Naive thymus-derived CD8-positive, alpha-beta T cell (primary cell): ENCODE measurements at regions not wholly inside any gene's neighbourhood (a gene's known extent, or its start where the extent isn't known, plus 50 kb on each side); places are given as distances from the start of the nearest gene placed in this dataset.
"Not testable (repeated sequence)": the region's sequence is repeated elsewhere in the genome, so short reads cannot be mapped to it uniquely, and the experiment has no call there.

ENCODE experiments used
- ATAC-seq, 2 donors: fragments of 150-1000 bp; cut with Tn5 transposase in 1 of 2; sonication (Bioruptor Pico), chemical (Tn5 transposase) in 1 of 2; 1 replicate in 1 of 2; 2 replicates in 1 of 2; pipeline ENCODE4 v1.10.0; 2021; ENCODE audit warnings: mild to moderate bottlenecking in 2 of 2, moderate library complexity in 2 of 2
- POLR2A ChIA-PET: fragments of 350-600 bp; sonication (Branson Sonifier 250); formaldehyde crosslinking; loops from one replicate; lab custom pipeline; 2021; ENCODE audit warnings: antibody characterized with exemption; lab: Charles Lee
- DNase-seq, 10 donors: peaks; one replicate each; pipeline versions ENCODE4 v3.0.0 to v3.0.0-alpha.2; 2020 to 2022
- H3K27ac Mint-ChIP-seq, 10 donors: one replicate each; pipeline ENCODE4 v1.8.0; 2020 to 2022; ENCODE audit warnings: mild to moderate bottlenecking in 10 of 10, mixed read lengths in 10 of 10, moderate library complexity in 4 of 10, inconsistent platforms in 1 of 10
- H3K27me3 Mint-ChIP-seq, 5 donors: one replicate each; pipeline ENCODE4 v1.8.0; 2021 to 2022; ENCODE audit warnings: mixed read lengths in 5 of 5
- H3K36me3 Mint-ChIP-seq, 3 donors: one replicate each; pipeline ENCODE4 v1.8.0; 2020 to 2022; ENCODE audit warnings: mixed read lengths in 3 of 3, mild to moderate bottlenecking in 2 of 3, inconsistent platforms in 1 of 3
- H3K4me1 Mint-ChIP-seq, 4 donors: one replicate each; pipeline ENCODE4 v1.8.0; 2021 to 2022; ENCODE audit warnings: mixed read lengths in 4 of 4
- H3K4me3 Mint-ChIP-seq, 10 donors: one replicate each; pipeline ENCODE4 v1.8.0; 2020 to 2022; ENCODE audit warnings: mild to moderate bottlenecking in 10 of 10, mixed read lengths in 10 of 10, moderate library complexity in 6 of 10, inconsistent platforms in 1 of 10
- H3K9me3 Mint-ChIP-seq, 9 donors: one replicate each; pipeline ENCODE4 v1.8.0; 2020 to 2022; ENCODE audit warnings: mixed read lengths in 9 of 9, mild to moderate bottlenecking in 3 of 9, inconsistent platforms in 1 of 9, moderate library complexity in 1 of 9

DNA sequence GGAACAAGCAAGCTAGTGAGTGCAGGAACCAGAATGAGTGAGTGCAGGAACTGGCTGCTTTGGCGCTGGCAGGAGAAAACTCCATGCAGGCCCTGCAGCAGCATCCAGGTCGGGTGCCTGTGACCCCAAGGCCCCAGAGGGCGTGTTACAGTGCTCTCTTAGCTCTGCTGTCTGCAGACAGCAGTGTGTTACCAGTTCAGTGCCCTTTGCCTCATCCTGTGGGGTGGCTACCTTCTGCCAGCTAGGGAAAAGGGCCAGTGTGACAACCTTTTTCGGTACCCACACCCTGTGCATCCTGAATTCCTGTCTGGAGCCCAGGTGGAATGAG, 202.3 kb upstream of the SMIM31 start:
- ATAC-seq (no peak), DNase-seq (no peak)
- no peak overlapping the region for H3K4me3 Mint-ChIP-seq
- H3K4me1 Mint-ChIP-seq: no peaks in the 10 kb centered on the region
- peak overlapping the region in 1 of 10 donors; percentile 63 for H3K27ac Mint-ChIP-seq
- no peaks in the 10 kb centered on the region for H3K27me3 Mint-ChIP-seq
- H3K36me3 Mint-ChIP-seq: no peaks in the 10 kb centered on the region
- POLR2A ChIA-PET: no interaction called here
- H3K9me3 Mint-ChIP-seq: peaks cover 0 to 10% (median 0%) of the 10 kb centered on the region in 9 donors

DNA sequence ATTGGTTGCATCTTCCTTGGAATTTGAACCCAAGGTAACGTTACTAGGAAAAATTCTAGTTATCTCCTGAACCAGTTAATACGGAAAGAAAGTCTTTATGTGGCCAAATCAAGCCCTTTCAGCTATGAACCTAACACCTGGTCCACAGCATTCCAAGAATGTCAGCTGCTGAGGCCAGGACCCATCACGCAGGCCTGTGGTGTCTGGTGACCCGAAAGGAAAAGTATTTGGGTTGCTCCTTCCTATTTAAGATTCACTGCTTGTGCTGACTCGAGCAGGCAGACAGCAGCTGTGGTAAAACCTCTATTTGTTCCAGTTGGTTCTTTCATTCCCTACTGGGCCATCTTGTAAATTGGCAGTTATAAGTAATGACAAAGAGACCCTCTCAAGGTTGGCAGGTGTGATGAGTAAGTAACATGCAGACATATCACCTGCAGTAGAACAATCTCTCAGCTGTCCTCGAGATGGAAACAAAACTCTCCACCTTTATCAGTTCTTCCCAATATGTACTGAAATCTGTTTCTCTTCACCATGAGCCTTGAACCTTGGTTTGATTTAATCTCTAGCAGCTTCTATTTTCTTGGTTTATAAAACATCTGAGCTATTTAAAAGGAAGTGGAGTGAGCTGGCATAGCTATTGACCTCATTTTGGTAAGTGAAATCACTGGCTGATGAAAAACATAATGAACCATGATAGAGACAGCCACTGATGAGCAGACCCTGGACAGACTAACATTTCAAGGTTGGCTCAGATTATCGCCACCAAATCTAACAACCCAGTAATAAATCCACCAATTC, 182.1 kb upstream of the SMIM31 start:
- DNase-seq: no peak
- POLR2A ChIA-PET: no interaction called here
- Mint-ChIP-seq H3K27me3 (no peaks in the 10 kb centered on the region), H3K27ac (no peak overlapping the region), H3K4me1 (no peaks in the 10 kb centered on the region), H3K36me3 (no peaks in the 10 kb centered on the region), H3K4me3 (no peak overlapping the region), H3K9me3 (peaks cover 0 to 16% (median 2%) of the 10 kb centered on the region in 9 donors)
- ATAC-seq: no peak

DNA sequence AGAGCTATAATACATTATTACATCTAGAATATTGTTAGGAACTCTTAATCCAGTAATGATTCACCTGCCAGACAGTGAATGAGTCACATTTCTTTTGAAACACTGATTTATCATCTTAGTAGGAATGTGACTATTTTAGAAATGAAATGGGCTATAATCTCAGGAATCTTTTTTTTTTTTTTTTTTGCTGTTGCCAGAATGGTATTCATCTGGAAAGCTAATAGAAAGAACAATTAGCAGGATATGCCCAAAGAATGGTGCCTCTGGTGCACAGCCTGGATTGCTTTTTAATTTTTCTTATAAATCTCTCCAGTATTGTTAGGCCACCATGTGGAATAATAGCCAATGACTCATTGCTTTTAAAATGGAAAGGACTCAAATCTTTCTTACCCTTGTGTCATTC, 181.1 kb upstream of the SMIM31 start:
- Mint-ChIP-seq H3K4me3 (no peak overlapping the region), H3K9me3 (peaks cover 0 to 17% (median 2%) of the 10 kb centered on the region in 9 donors), H3K27ac (no peak overlapping the region), H3K4me1 (no peaks in the 10 kb centered on the region), H3K36me3 (no peaks in the 10 kb centered on the region), H3K27me3 (no peaks in the 10 kb centered on the region)
- POLR2A ChIA-PET: no interaction called here
- DNase-seq (no peak), ATAC-seq (no peak)

DNA sequence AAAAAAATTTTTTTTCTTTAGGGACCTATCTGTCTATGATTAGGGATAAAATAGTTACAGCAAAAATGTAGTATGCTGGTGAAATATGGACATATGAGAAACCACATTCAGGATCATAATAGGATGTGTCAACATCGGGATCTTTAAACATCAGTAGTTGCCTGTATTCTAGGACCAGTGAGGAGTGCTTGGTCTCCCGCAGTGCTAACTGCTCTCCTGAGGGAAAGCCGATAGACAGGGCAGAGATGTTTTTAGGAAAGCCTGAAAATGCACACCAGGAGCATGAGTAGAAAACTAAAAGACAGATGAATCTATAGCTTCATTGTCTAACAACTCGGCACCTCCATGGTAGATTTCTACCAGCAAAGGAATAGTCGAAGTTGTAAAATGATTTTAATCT, 178.1 kb upstream of the SMIM31 start:
- POLR2A ChIA-PET: no interaction called here
- ATAC-seq: no peak
- peaks cover 0 to 14% (median 3%) of the 10 kb centered on the region in 9 donors for H3K9me3 Mint-ChIP-seq
- no peaks in the 10 kb centered on the region for H3K4me1 Mint-ChIP-seq
- H3K36me3 Mint-ChIP-seq: no peaks in the 10 kb centered on the region
- no peaks in the 10 kb centered on the region for H3K27me3 Mint-ChIP-seq
- DNase-seq: no peak
- no peak overlapping the region for H3K4me3 Mint-ChIP-seq
- no peak overlapping the region for H3K27ac Mint-ChIP-seq

DNA sequence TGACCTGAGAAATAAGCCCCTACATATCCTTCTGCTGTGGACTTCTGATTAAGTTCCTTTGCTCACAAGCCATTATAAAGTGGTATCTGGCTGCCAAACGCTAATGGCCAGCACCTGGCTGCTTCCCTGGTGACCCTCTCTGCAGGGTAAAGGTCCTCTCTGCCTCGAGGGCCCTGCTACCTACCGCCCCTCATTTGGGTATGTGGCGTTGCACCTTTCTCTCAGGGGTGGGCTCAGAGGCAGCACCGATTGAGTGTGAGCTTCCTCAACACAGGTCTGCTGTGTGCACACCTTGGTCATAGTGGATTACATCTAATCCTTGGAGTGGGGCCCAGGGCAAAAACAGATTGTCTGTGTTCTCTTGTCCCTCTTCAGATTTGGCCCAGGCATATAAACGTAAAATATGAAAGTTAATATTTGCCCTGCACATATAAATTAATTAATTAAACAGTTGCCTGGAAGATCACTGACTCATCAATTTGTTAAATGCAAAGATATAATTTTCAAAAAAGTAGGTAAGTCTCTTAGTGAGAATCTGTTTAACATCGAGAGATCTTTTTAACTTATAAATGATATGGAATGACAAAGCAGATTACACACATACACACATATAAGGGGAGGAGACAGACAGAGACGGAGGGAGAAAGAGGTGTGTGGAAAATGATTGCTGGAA, 174.5 kb upstream of the SMIM31 start:
- Mint-ChIP-seq H3K36me3 (no peaks in the 10 kb centered on the region), H3K9me3 (peaks cover 0 to 23% (median 5%) of the 10 kb centered on the region in 9 donors), H3K27me3 (peaks cover 0 to 2% (median 0%) of the 10 kb centered on the region in 5 donors), H3K4me1 (no peaks in the 10 kb centered on the region), H3K27ac (no peak overlapping the region), H3K4me3 (no peak overlapping the region)
- POLR2A ChIA-PET: no interaction called here
- DNase-seq: no peak
- no peak for ATAC-seq

DNA sequence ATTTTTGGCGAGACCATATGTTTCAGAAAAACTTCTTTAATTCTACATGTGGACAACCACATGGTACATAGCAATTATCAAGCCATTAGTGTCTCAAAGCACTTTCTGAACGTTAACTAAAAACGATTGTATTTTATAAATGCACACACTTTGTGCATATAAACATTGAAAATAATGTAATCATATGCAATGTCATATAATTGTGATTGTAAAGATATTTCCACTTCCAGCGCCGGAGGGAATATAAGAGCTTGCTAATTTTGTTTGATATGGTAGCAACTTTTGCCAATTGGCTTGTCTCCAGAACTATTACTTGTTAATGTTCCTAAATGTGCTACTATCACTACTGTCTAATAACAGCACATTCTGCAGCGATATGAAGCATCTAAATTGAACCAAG, 162.3 kb upstream of the SMIM31 start:
- no peaks in the 10 kb centered on the region for H3K36me3 Mint-ChIP-seq
- peaks cover 0 to 3% (median 0%) of the 10 kb centered on the region in 5 donors for H3K27me3 Mint-ChIP-seq
- H3K9me3 Mint-ChIP-seq: peaks cover 0 to 5% (median 0%) of the 10 kb centered on the region in 9 donors
- H3K4me3 Mint-ChIP-seq: no peak overlapping the region
- no peak for DNase-seq
- H3K27ac Mint-ChIP-seq: no peak overlapping the region
- ATAC-seq: no peak
- H3K4me1 Mint-ChIP-seq: no peaks in the 10 kb centered on the region
- POLR2A ChIA-PET: no interaction called here

DNA sequence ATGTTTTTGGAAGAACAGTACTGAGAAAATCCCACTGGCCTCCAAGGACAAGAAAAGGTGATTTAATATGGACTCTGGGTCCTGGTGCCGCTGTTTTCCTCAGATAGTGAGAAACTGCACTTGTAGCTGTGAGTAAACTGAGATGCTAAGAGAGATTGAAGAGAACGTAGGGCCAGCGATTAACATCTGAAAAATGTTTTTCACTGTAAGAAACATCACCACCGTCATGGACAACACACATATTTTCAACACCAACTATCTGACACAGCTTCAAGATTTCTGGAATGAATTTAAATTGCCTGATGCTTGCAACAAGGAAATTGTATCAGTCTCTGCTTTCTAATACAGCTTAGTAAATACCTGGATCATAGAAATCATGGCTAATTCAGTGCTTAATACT, 158.2 kb upstream of the SMIM31 start:
- Mint-ChIP-seq H3K9me3 (peaks cover 0 to 4% (median 1%) of the 10 kb centered on the region in 9 donors), H3K4me3 (no peak overlapping the region), H3K27me3 (peaks cover 0 to 3% (median 0%) of the 10 kb centered on the region in 5 donors), H3K36me3 (no peaks in the 10 kb centered on the region), H3K4me1 (no peaks in the 10 kb centered on the region), H3K27ac (no peak overlapping the region)
- DNase-seq: no peak
- POLR2A ChIA-PET: no interaction called here
- ATAC-seq: no peak

DNA sequence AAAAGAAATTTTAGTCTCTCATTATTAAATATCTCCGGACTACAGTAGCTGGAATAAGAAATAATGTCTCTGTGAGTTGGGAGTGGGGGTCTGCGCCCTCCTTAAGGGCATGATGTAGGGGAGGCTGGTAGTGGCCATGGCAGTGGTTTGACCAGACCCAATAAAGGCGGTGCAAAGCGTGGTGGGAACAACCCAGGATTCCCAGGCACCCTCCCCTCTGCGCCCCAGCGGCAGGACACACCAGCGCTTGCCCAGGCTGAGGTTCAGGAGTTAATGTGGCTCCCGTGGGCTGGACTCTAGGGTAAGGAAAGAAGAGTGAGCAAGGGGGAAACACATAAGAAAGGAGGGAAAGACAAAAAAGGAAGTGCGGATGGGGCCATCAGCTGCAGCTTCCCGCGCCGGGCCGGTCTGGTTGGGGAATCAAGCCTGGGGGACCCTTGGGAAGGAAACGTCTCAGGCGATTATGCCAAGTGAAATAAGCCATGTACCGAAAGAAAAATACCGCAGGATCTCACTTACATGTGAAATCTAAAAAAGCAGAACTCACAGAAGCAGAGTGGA, 157.5 kb upstream of the SMIM31 start:
- Mint-ChIP-seq H3K9me3 (peaks cover 0 to 7% (median 2%) of the 10 kb centered on the region in 9 donors), H3K4me1 (no peaks in the 10 kb centered on the region), H3K4me3 (no peak overlapping the region), H3K27ac (no peak overlapping the region), H3K36me3 (no peaks in the 10 kb centered on the region), H3K27me3 (peaks cover 0 to 3% (median 0%) of the 10 kb centered on the region in 5 donors)
- no peak for DNase-seq
- POLR2A ChIA-PET: no interaction called here
- ATAC-seq: no peak

DNA sequence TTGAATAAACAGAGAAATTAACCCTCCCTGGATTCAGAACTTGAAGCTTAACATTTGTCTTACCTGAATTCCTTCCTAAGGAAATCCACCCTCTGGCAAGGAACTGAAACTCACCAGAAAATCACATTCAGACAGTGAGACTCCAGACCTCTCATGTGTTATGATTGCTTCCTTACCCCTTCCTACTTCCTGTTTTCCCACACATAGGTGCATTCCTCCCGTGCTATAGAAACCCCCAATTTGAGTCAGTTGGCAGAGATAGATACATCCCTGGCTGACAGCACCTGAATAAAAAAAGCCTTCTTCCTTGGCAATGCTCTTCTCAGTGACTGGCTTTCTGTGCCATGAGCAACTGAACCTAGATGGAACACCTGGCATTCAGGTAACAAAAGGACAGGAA, 157.0 kb upstream of the SMIM31 start:
- no peaks in the 10 kb centered on the region for H3K4me1 Mint-ChIP-seq
- no peaks in the 10 kb centered on the region for H3K36me3 Mint-ChIP-seq
- peaks cover 0 to 3% (median 0%) of the 10 kb centered on the region in 5 donors for H3K27me3 Mint-ChIP-seq
- DNase-seq: no peak
- H3K9me3 Mint-ChIP-seq: peaks cover 0 to 13% (median 5%) of the 10 kb centered on the region in 9 donors
- POLR2A ChIA-PET: no interaction called here
- H3K27ac Mint-ChIP-seq: peak overlapping the region in 1 of 10 donors; percentile 28
- no peak overlapping the region for H3K4me3 Mint-ChIP-seq
- ATAC-seq: no peak

DNA sequence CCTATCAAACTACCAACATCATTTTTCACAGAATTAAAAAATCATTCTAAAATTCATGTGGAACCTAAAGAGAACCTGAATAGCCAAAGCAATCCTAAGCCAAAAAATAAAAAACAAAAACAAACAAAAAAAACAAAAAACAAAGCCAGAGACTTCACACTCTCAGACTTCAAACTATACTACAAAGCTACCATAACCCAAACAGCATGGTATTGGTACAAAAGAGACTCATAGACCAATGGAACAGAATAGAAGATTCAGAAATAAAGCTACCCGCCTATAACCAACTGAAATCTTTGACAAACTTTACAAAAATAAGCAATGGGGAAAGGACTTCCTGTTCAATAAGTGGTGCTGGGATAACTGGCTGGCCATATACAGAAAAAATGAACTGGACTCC, 152.3 kb upstream of the SMIM31 start:
- peaks cover 0 to 17% (median 8%) of the 10 kb centered on the region in 9 donors for H3K9me3 Mint-ChIP-seq
- H3K36me3 Mint-ChIP-seq: no peaks in the 10 kb centered on the region
- no peak overlapping the region for H3K4me3 Mint-ChIP-seq
- H3K27me3 Mint-ChIP-seq: no peaks in the 10 kb centered on the region
- no peak for DNase-seq
- ATAC-seq: no peak
- POLR2A ChIA-PET: no interaction called here
- H3K4me1 Mint-ChIP-seq: no peaks in the 10 kb centered on the region
- no peak overlapping the region for H3K27ac Mint-ChIP-seq

DNA sequence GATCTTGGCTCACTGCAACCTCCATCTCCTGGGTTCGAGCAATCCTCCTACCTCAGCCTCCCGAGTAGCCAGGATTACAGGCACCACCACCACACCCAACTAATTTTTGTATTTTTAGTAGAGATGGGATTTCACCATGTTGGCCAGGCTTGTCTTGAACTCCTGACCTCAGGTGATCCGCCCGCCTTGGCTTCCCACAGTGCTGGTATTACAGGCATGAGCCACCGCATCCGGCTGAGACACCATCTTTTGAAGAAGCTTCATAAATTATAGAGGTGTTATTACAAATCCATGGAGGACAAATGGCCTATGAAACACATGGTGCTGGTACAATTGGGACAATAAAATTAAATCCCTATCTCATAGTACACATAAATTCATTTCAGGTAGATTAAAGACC, 148.1 kb upstream of the SMIM31 start:
- H3K36me3 Mint-ChIP-seq, POLR2A ChIA-PET, H3K4me1 Mint-ChIP-seq: not testable (repeated sequence)

DNA sequence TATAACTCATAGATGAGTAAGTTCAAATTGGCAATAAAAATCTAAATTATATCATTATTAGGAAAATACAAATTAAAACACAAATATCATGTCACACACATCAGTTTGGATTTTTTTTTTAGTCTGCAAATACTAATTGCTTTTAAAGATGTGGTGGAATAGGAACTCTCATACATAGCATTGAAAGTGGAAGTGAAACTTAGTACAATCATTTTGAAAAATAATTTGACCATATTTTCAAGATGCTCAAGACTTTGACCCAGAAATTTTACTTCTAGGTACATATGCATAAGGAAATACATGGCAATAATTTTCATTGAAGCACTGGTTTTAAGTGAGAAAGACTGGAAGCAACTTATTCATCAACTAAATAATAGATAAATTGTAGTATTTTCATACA, 147.5 kb upstream of the SMIM31 start:
- Mint-ChIP-seq H3K9me3 (peaks cover 0 to 16% (median 10%) of the 10 kb centered on the region in 9 donors), H3K27ac (no peak overlapping the region), H3K4me1 (no peaks in the 10 kb centered on the region), H3K27me3 (peaks cover 0 to 3% (median 0%) of the 10 kb centered on the region in 5 donors), H3K36me3 (no peaks in the 10 kb centered on the region), H3K4me3 (no peak overlapping the region)
- no peak for ATAC-seq
- POLR2A ChIA-PET: no interaction called here
- no peak for DNase-seq

More for the DNA sequence above, 148.1 kb upstream of the SMIM31 start:
- ATAC-seq, H3K27me3 Mint-ChIP-seq, H3K4me3 Mint-ChIP-seq, H3K27ac Mint-ChIP-seq, DNase-seq: not testable (repeated sequence)
- H3K9me3 Mint-ChIP-seq: peaks cover 0 to 19% (median 10%) of the 10 kb centered on the region in 9 donors

DNA sequence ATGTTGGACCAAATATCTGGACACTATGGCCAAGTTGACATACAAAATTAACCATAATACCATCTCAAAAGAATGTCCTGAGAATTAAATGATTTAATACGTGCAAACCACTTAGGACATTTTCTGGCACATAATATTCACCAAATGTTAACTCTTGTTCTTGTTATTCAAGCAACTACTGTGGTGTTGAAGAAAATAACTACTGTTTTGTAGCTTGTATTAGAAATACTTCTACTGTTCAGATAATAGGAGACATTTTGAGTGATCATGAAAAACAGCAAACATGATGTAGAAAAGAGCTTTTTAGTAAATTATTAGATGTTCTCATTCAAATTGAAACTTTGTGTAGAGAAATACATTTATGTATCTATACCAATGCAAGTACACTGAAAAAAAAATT, 140.7 kb upstream of the SMIM31 start:
- H3K36me3 Mint-ChIP-seq: no peaks in the 10 kb centered on the region
- no peak for DNase-seq
- no peak overlapping the region for H3K4me3 Mint-ChIP-seq
- POLR2A ChIA-PET: no interaction called here
- no peak overlapping the region for H3K27ac Mint-ChIP-seq
- peaks cover 0 to 11% (median 2%) of the 10 kb centered on the region in 9 donors for H3K9me3 Mint-ChIP-seq
- ATAC-seq: no peak
- peaks cover 0 to 3% (median 1%) of the 10 kb centered on the region in 5 donors for H3K27me3 Mint-ChIP-seq
- no peaks in the 10 kb centered on the region for H3K4me1 Mint-ChIP-seq
